T-helper 2 cell (primary cell): ENCODE measurements at regions not wholly inside any gene's neighbourhood (a gene's known extent, or its start where the extent isn't known, plus 50 kb on each side); places are given as distances from the start of the nearest gene placed in this dataset.

ENCODE experiments used
- DNase-seq, 5 experiments: peaks; one replicate each; pipeline versions ENCODE4 v3.0.0 to v3.0.0-alpha.2; 2012 to 2022

GRCh38 chr12:104399740-104400612 lies 56.8 kb upstream of the CHST11 start:
- peak in 1 of 5 experiments; percentile 43 for DNase-seq

- no peak for DNase-seq
Measured at GRCh38 chr12:104402630-104403029, 54.1 kb upstream of the CHST11 start.

GRCh38 chr12:104404781-104405180 lies 52.0 kb upstream of the CHST11 start:
- no peak for DNase-seq

GRCh38 chr12:104406164-104406563 lies 50.6 kb upstream of the CHST11 start:
- no peak for DNase-seq
